Stimulated activated CD4-positive, alpha-beta T cell treated with anti-CD3 and anti-CD28 coated beads, Interleukin-2, amount 100 ng/mL, for 48 hours (primary cell): ENCODE measurements at regions not wholly inside any gene's neighbourhood (a gene's known extent, or its start where the extent isn't known, plus 50 kb on each side); places are given as distances from the start of the nearest gene placed in this dataset.

Experiments used
- DNase-seq, 2 donors: peaks; one replicate each; pipeline ENCODE4 v3.0.0-alpha.2; 2020

- no peak for DNase-seq
These were observed 676.9 kb downstream of the HACE1 start for GRCh38 chr6:104182811-104183210.

- no peak for DNase-seq
These were observed 686.1 kb downstream of the HACE1 start for GRCh38 chr6:104173668-104174067.

- DNase-seq: no peak
These were observed 689.3 kb downstream of the HACE1 start for GRCh38 chr6:104170401-104170800.

GRCh38 chr6:104166055-104166668 is 693.6 kb downstream of the HACE1 start:
- DNase-seq: no peak

DNA sequence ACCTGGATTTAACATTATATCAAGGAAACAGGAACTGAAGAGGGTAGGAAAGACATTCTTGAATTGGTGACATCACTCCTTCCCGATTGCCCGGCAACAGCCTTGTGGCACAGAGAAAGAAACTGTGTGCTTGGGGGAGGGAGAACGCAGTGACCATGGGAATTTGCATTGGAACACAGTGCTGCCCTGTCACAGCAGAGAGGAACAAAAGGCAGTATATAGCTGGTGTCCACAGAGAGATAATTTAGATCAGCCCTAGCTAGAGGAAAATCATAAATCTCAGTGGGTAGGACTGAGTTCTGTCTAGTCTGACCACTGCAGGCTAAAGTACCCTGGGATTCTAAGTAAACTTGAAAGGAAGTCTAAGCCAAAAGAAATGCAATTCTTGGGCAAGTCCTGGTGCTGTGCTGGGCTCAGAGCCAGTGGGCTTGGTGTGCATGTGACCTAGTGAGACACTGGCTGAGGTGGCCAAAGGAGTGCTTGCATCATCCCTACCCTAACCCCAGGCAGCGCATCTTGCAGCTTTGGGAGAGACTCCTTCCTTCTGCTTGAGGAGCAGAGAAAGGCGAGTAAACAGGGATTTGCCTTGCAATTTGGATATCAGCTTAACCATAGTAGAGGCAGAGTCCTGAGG is 697.6 kb downstream of the HACE1 start:
- no peak for DNase-seq

DNA sequence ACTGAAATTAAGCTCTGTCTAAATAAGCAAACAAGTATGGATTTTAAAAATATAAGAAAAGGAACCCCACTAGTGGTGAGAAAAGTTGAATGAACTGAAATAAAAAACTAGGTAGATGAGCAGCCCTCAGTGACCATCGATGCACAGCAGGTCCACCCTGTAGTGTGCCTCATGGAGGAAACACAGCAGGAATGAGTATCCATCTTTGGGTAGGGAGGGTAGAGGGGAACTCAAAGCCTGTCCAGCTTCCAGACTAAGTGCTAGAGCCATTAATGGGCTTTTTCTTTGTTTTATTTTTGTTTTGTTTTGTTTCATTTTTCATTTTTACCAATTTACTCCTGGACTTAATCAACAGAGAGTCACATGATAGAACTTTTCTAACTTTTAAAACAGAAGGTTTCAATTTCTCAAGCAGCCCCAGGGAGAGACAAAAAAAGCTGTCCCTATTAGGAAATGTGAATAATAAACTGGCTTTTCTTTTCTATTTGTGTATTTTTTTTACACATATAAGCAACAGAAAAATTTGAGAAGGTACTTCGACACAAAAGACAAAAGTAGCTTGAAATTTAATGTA is 700.6 kb downstream of the HACE1 start:
- no peak for DNase-seq

- no peak for DNase-seq
These were observed 716.0 kb downstream of the HACE1 start for GRCh38 chr6:104143757-104144156.

DNA sequence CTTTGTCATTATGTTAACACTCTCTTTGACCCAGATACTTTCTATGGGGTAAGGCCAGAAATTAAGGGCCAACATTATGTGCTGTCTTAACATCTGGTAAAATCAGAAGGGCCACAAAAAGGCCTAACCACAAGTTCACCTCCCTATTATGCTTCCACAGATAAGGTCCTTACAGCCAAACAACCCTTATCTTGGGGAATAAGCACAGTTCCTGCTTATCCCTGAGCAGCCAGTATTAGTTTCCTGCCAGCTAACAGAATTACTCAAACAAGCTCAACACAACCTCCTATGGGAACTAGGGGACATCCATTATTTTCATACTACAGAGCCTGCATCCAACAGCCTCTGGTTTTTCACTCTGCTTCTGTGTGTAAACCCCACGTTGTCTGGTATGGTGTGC is 724.8 kb downstream of the HACE1 start:
- no peak for DNase-seq

DNA sequence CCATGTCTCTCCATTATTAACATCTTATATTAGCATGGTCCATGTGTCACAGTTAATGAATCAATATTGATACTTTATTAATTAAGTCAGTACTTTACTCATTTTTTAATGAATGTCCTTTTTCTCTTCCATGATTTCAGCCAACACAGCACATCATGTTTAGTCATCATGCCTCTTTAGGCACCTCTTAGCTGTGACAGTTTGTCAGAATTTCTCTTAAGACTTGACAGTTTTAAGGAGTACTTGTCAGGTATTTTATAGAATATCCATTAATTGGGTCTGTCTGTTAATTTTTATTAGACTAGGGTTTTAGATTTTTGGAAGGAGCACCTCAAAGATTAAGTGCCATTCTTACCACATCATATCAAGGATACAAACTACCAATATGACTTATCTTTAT is 729.4 kb downstream of the HACE1 start:
- DNase-seq: no peak

DNA sequence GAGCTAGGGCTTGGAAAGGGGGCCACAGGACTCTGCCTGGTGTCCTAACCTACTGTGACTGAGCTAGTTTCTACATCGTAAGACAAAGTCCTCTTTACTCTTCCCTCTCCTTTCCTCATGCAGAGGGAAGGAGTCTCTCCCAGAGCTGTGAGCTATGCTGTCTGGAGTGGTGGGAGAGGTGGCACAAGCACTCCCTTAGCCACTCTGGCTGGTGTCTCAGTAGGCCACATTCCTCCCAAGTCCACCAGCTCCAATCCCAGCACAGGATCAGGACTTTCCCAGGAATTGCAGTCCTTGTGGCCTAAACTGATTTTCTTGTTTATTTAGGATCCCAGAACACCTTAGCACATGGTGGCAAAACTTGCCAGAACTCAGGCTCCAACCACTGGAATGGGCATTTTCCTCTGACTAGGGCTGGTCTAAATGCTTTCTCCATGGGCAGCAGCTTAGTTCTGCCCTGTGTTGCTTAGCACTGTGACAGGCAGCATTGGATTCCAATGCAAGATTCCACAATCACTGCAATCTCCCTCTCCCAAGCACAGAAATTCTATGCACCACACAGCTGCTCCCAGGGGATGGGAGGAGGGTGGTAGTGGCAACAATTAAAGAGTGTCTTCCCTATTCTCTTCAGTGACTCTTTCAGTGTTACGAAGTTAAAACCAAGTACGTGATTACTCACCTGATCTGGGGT is 733.3 kb downstream of the HACE1 start:
- no peak for DNase-seq

DNA sequence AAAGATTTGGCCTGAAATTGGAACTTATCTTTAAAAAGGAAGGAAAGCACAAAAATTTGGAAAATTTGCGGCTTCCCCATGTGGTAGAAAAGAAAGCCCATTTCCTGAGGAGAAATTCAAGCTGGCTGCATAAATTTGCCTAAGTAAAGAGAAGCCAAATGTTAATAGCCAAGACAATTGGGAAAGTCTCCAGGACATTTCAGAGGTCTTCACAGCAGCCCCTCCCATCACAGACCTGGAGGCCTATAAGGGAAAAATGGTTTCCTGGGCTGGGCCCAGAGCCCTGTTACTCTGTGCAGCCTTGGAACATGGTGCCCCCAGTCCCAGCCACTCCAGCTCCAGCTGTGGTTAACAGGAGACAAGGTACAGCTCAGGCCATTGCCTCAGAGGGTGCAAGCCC is 736.5 kb downstream of the HACE1 start:
- no peak for DNase-seq

DNA sequence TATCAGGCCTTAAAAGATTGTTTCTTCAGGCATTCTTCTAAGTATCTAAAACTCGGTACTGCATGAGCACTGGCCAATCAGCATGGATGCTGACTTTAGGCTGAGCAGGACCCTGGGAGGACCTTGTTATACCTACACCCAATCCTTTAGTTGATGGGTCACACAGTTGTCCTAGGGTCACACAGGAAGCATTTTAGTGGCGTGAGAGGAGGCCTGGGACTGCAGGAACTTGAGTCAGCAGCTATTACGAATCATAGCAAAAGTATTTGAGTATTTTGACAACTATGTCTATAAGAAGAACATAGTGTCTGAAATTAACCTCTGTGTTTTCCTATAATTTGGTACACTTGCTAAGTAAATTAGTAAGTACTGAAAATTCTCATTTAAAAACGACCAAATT is 741.4 kb downstream of the HACE1 start:
- DNase-seq: no peak

GRCh38 chr6:104109806-104110205 is 749.9 kb downstream of the HACE1 start:
- DNase-seq: no peak

DNA sequence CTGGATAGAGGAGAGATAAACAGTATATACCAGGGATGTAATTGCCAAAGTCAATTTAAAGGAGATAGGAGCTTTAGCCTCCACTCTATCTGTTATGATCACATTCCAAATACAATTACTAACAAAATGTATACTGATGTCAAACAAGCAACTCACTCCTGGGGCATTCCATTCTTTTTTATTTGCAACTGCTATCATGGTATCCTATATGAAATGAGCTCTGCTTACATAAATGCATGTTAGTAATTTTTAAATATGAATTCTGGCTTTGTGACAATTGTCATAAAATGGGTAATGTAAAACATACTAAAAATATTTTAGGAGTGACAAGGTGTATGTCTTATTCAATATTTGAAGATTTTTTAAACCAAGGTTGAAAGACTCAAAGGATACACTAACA is 751.1 kb downstream of the HACE1 start:
- no peak for DNase-seq

- no peak for DNase-seq
These were observed 763.9 kb downstream of the HACE1 start for GRCh38 chr6:104095661-104096416.

DNA sequence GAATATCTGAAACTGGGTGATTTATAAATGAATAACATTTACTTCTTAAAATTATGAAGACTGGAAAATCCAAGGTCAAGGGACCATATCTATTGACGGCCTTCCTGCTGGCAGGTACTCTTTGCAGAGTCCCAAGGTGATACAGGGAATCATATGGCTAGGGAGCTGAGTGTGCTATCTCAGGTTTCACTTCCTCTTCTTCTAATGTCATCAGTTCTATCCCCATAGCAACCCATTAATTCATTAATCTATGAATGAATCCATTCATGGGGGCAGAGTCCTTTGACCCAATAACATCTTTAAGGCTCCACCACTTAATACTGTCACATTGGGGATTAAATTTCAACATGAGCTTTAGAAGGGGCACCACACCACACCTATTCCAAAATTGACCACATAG is 772.0 kb downstream of the HACE1 start:
- DNase-seq: no peak

DNA sequence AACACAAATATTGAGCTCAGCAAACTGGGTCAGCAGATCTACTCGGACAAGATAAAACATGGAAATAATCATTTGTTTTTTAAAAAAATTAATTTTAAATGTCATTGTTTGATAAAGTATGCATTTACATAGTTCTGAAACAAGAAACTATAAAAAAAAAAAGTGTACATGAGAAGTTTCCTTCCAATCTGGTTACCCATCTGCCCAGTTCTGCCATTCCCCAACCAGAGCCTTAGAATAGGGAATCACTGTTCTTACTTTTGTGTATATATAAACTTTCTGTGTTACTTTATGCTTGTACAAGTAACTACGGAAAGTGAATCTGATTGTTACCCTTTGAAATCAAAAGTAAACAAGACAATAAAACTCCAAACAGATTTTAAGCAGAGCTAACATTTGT is 791.4 kb downstream of the HACE1 start:
- DNase-seq: no peak

GRCh38 chr6:104064876-104065275 is 794.8 kb downstream of the HACE1 start:
- DNase-seq: no peak

DNA sequence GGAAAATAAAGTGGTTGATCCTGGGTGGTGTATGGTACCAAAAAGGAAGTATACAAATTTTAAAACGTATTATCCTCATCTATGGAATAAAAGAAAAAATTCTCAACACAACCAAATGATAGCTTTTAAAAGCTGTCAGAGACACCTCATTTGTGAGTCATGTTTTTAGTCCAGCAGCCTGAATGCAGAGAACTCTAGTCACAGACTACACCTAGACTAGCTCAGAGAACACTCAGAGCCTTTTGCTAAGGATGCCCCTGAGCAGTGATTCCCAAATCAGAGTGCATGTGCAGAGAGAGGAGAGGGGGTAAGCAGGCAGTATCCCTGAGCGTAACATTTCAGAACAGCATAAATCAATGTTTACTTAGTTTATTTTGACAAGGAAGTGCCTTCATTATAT is 809.3 kb downstream of the HACE1 start:
- no peak for DNase-seq

GRCh38 chr6:104046426-104046825 is 813.3 kb downstream of the HACE1 start:
- no peak for DNase-seq

DNA sequence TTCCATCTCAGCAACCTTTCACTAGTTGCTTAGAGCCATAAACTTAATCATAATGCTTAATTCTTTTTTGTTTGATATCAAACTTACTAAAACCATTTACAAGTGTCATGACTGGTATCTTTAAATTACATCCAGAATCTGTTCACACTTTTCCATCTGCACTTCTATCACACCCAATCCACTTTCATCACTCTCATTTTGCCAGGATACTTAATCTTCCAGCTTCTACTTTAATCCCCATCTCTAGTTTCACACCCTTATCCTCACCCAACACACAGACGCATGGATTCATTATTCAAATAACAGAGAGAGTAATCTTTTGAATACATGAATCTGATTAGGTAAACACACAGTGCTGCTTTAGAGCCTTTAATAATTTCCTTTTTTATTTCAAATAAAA is 828.4 kb downstream of the HACE1 start:
- no peak for DNase-seq

DNA sequence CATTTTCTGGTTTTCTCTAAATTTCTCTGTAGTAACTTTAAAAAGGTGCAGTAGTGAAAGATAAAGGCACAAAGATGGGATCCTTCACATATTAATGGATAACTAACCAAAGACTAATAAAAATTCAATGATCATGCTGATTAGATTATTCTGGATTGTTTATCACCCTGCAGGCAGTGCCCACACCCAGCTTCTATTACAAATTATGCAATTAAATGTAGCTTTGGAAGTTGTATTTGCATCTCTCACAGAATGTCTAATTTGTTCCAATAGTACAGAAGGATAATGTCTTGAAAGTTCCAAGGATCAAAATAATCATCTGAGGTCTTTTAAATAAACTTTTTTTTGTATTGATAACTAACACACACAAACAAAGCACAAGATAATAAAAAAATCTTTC is 837.6 kb downstream of the HACE1 start:
- no peak for DNase-seq

DNA sequence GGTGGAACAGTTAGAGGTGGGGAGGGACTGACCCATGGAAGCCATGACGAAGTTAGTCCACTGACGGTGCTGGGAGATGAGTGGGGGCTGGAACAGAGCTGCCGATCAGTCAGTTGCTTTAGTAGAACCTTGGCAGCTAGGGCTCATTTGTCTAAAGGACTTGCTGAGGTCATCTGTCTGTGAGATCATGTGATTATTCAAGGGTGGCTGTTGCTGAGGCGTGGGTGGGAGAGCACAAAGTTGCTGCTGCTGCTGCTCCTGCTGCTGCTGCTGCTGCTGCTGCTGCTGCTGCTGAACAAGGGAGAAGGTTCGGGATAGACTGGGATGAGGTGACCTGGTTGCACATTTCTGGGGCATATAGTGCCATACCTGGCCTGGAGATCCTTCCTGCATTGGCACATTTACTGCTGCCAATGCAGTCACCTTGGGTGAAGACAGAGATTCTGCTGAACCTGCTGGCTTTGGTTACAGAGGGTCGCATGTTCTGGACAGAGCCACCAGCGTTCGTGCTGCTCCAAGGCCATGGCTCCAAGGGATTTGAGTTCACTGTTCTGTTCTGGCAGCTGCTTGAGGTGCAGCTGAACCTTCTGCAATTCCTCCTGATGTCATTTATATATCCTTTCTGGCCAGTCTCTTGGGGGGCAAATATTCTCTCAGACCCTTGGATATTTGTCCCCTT is 840.5 kb downstream of the HACE1 start:
- DNase-seq: no peak
